IMR-90 (cell line): ENCODE measurements at regions not wholly inside any gene's neighbourhood (a gene's known extent, or its start where the extent isn't known, plus 50 kb on each side); places are given as distances from the start of the nearest gene placed in this dataset.

Source experiments
- ATAC-seq: fragments of 200-7000 bp; cut with Tn5 transposase; 2 replicates; pipeline ENCODE4 v1.9.1; 2020; ENCODE audit warnings: low read depth, mild to moderate bottlenecking, moderate library complexity
- BruUV-seq: library from RNA; stranded (reverse); fragments of 400-500 nt; replicated peaks from 2 replicates; lab custom pipeline; 2021; lab: Mats Ljungman, UMichigan
- CTCF ChIA-PET: fragments of 300-600 bp; formaldehyde crosslinking; extraction: SDS; loops from one replicate; lab custom pipeline; 2021; ENCODE audit warnings: antibody characterized with exemption; lab: Yijun Ruan, JAX
- POLR2A ChIA-PET: fragments of 300-600 bp; sonication (Branson Sonifier 250); formaldehyde crosslinking; loops from one replicate; lab custom pipeline; 2022; ENCODE audit warnings: antibody characterized with exemption; ENCODE audit not compliant: unreplicated experiment; lab: Charles Lee
- DNase-seq: peaks from one replicate; pipeline ENCODE4 v3.0.0; 2013
- H2AFZ ChIP-seq: replicated peaks from 2 replicates; pipeline ENCODE3; 2013; ENCODE audit warnings: low read length, mild to moderate bottlenecking; ENCODE audit not compliant: poor library complexity
- H2AK5ac ChIP-seq: 2 replicates; pipeline ENCODE4 v1.6.1; 2013; ENCODE audit warnings: low read depth, low read length, inconsistent platforms
- H2AK9ac ChIP-seq: replicated peaks from 2 replicates; pipeline ENCODE3; 2013; ENCODE audit warnings: mild to moderate bottlenecking, low read depth, low read length, moderate library complexity; ENCODE audit not compliant: poor library complexity
- H2BK120ac ChIP-seq: 2 replicates; pipeline ENCODE4 v1.6.1; 2013; ENCODE audit warnings: low read depth, low read length, inconsistent platforms
- H2BK15ac ChIP-seq: 3 replicates; pipeline ENCODE4 v1.6.1; 2013; ENCODE audit warnings: low read depth, low read length, inconsistent platforms
- H2BK20ac ChIP-seq: 2 replicates; pipeline ENCODE4 v1.6.1; 2013; ENCODE audit warnings: low read depth, mild to moderate bottlenecking, inconsistent platforms, low read length, moderate library complexity
- H2BK5ac ChIP-seq: 2 replicates; pipeline ENCODE4 v1.6.1; 2013; ENCODE audit warnings: mild to moderate bottlenecking, low read depth, low read length, inconsistent platforms; ENCODE audit not compliant: poor library complexity, severe bottlenecking
- H3K14ac ChIP-seq: replicated peaks from 2 replicates; pipeline ENCODE4 v1.6.1; 2013; ENCODE audit warnings: low read depth, low read length, inconsistent platforms
- H3K18ac ChIP-seq: 2 replicates; pipeline ENCODE4 v1.6.1; 2013; ENCODE audit warnings: low read depth, low read length, control low read depth
- H3K23ac ChIP-seq: 2 replicates; pipeline ENCODE4 v1.6.1; 2013; ENCODE audit warnings: low read depth, low read length, inconsistent platforms
- H3K27ac ChIP-seq: 2 replicates; pipeline ENCODE4 v1.5.1; 2013; ENCODE audit warnings: mild to moderate bottlenecking, control low read depth, low read length; ENCODE audit not compliant: insufficient read depth
- H3K27me3 ChIP-seq: 2 replicates; pipeline ENCODE4 v1.6.1; 2013; ENCODE audit warnings: low read length; ENCODE audit not compliant: control insufficient read depth, insufficient read depth
- H3K36me3 ChIP-seq: 2 replicates; pipeline ENCODE4 v1.6.1; 2013; ENCODE audit warnings: low read length, mixed read lengths; ENCODE audit not compliant: control insufficient read depth, insufficient read depth
- H3K4ac ChIP-seq: 2 replicates; pipeline ENCODE4 v1.6.1; 2013; ENCODE audit warnings: low read depth, low read length, inconsistent platforms
- H3K4me1 ChIP-seq: 2 replicates; pipeline ENCODE4 v1.6.1; 2013; ENCODE audit warnings: low read length, mixed read lengths; ENCODE audit not compliant: control insufficient read depth, insufficient read depth
- H3K4me2 ChIP-seq: 2 replicates; pipeline ENCODE4 v1.6.1; 2013; ENCODE audit warnings: low read depth, mild to moderate bottlenecking, control low read depth, low read length, moderate library complexity
- H3K4me3 ChIP-seq: 2 replicates; pipeline ENCODE4 v1.5.1; 2013; ENCODE audit warnings: low read depth, mild to moderate bottlenecking, control low read depth, low read length, moderate library complexity; ENCODE audit not compliant: insufficient read depth
- H3K56ac ChIP-seq: 2 replicates; pipeline ENCODE4 v1.6.1; 2013; ENCODE audit warnings: low read length, inconsistent platforms; ENCODE audit not compliant: insufficient read depth; ENCODE audit errors: extremely low read depth
- H3K79me1 ChIP-seq, 2 experiments: 2 replicates each; pipeline ENCODE4 v1.6.1; 2013; ENCODE audit warnings: low read length in 2 of 2, inconsistent platforms in 1 of 2, low read depth in 1 of 2
- H3K9ac ChIP-seq: 2 replicates; pipeline ENCODE4 v1.6.1; 2013; ENCODE audit warnings: low read depth, low read length, control low read depth
- H3K9me1 ChIP-seq: 2 replicates; pipeline ENCODE4 v1.6.1; 2013; ENCODE audit warnings: low read length, inconsistent platforms; ENCODE audit not compliant: insufficient read depth
- H3K9me3 ChIP-seq: 2 replicates; pipeline ENCODE4 v1.6.1; 2013; ENCODE audit warnings: low read length; ENCODE audit not compliant: control insufficient read depth, insufficient read depth
- H4K20me1 ChIP-seq: 2 replicates; pipeline ENCODE4 v1.6.1; 2013; ENCODE audit warnings: low read length, inconsistent platforms; ENCODE audit not compliant: insufficient read depth
- H4K5ac ChIP-seq: 2 replicates; pipeline ENCODE4 v1.6.1; 2013; ENCODE audit warnings: mild to moderate bottlenecking, low read depth, low read length, control low read depth
- H4K8ac ChIP-seq, 2 experiments: 2 replicates each; pipeline ENCODE4 v1.6.1; 2013; ENCODE audit warnings: low read depth in 2 of 2, low read length in 2 of 2, control low read depth in 1 of 2, inconsistent platforms in 1 of 2
- H4K91ac ChIP-seq: 2 replicates; pipeline ENCODE4 v1.6.1; 2013; ENCODE audit warnings: low read depth, low read length, inconsistent platforms; ENCODE audit not compliant: insufficient read depth
- CEBPB ChIP-seq: IDR thresholded peaks from 2 replicates; pipeline ENCODE4 v1.6.1; 2012; ENCODE audit warnings: low read depth, low read length, improper control_type of control experiment
- MAFK ChIP-seq: IDR thresholded peaks from 2 replicates; pipeline ENCODE4 v1.6.1; 2012; ENCODE audit warnings: low read depth, low read length, improper control_type of control experiment
- POLR2A ChIP-seq: IDR thresholded peaks from 2 replicates; pipeline ENCODE4 v1.6.1; 2012; ENCODE audit warnings: mild to moderate bottlenecking, low read depth, low read length
- RCOR1 ChIP-seq: IDR thresholded peaks from 2 replicates; pipeline ENCODE4 v1.6.1; 2012; ENCODE audit warnings: mild to moderate bottlenecking, low read length, improper control_type of control experiment; ENCODE audit not compliant: insufficient replicate concordance
- WGBS, 2 experiments: methylation state at CpG; one replicate each; pipeline versions ENCODE4 v1.1.5 to v1.1.7; 2013; ENCODE audit warnings: missing lambda C conversion rate in 2 of 2; ENCODE audit not compliant: insufficient read length in 1 of 2; ENCODE audit errors: extremely low coverage in 2 of 2; 5-methylcytosine and 5-hydroxymethylcytosine counted together
- dilution Hi-C: fragments of 300-500 bp; cut with HindIII; formaldehyde crosslinking; loops from one replicate; pipeline ENCODE4 v1.14.3; 2018; ENCODE audit warnings: low sequenced_read_pairs; ENCODE audit not compliant: unreplicated experiment
- in situ Hi-C: fragments of 300-500 bp; cut with MboI; formaldehyde crosslinking; loops from 3 replicates; pipeline ENCODE4 v1.14.3; 2019; ENCODE audit warnings: low sequenced_read_pairs, inconsistent platforms, mixed read lengths
- intact Hi-C: fragments of 100-400 bp; cut with micrococcal nuclease; formaldehyde crosslinking; loops from 2 replicates; pipeline ENCODE4 v1.10.0; 2022
- TF ChIP-seq, protein P1 (sequence below): fragments of 150-350 bp; IDR thresholded peaks from 2 replicates; pipeline ENCODE4 v1.6.1; 2016; ENCODE audit warnings: low read depth, mild to moderate bottlenecking, low read length, moderate library complexity, borderline replicate concordance
- TF ChIP-seq, protein P2 (sequence below): conservative IDR thresholded peaks from 2 replicates; pipeline ENCODE4 v1.5.1; 2012; ENCODE audit warnings: mild to moderate bottlenecking, low read depth, low read length, improper control_type of control experiment

DNA sequence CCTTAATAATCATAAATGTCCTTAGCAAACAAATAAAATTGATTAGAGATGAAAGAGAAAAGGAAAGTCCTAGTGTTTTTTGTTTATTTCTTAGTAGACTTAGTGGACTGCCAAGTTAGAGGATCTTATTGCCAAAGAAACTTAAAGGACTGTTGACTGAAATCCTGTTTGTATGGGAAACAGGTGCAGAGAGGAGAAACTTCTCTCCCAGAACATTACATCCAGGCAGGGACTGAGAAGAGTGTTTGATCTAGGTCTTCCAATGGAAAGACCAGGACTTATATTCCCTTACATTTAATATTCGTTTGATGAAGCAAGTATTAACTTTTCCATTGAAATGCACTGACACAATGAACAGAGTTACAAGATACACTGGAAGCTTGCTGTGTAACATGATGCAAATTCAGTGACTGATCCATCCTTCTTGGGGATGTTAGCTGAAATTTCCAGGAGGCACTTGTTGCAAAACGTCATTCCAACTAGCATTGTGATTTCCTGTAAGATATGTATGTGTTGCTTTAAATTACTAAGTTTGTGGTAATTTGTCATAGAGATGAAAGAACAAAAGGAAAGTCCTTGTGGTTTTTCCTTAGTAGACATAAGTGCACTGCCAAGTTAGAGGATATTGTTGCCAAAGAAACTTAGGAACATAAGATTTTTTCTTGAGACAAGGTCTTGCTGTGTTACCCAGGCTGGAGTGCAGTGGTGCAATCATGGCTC is 505.6 kb downstream of the STIM2 start:
- H3K27ac ChIP-seq = no peak overlapping the region
- H4K20me1 ChIP-seq = no peaks in the 10 kb centered on the region
- dilution Hi-C loops (no loop called here), intact Hi-C loops (no loop called here), in situ Hi-C loops (no loop called here)
- H2AFZ ChIP-seq = no peak overlapping the region
- no CpG with 5 or more reads among the region's 2 CpGs for WGBS, 2 experiments
- H2AK5ac ChIP-seq = no peak overlapping the region
- H3K4me3 ChIP-seq = no peak overlapping the region
- BruUV-seq = no TSS peak
- H2AK9ac ChIP-seq = no peak overlapping the region
- H3K27me3 ChIP-seq = no peaks in the 10 kb centered on the region
- no peaks in the 10 kb centered on the region for H3K9me1 ChIP-seq
- TF ChIP-seq, protein P1, sequence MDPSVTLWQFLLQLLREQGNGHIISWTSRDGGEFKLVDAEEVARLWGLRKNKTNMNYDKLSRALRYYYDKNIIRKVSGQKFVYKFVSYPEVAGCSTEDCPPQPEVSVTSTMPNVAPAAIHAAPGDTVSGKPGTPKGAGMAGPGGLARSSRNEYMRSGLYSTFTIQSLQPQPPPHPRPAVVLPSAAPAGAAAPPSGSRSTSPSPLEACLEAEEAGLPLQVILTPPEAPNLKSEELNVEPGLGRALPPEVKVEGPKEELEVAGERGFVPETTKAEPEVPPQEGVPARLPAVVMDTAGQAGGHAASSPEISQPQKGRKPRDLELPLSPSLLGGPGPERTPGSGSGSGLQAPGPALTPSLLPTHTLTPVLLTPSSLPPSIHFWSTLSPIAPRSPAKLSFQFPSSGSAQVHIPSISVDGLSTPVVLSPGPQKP = no peak
- TF ChIP-seq RCOR1 = no peak
- TF ChIP-seq, protein P2, sequence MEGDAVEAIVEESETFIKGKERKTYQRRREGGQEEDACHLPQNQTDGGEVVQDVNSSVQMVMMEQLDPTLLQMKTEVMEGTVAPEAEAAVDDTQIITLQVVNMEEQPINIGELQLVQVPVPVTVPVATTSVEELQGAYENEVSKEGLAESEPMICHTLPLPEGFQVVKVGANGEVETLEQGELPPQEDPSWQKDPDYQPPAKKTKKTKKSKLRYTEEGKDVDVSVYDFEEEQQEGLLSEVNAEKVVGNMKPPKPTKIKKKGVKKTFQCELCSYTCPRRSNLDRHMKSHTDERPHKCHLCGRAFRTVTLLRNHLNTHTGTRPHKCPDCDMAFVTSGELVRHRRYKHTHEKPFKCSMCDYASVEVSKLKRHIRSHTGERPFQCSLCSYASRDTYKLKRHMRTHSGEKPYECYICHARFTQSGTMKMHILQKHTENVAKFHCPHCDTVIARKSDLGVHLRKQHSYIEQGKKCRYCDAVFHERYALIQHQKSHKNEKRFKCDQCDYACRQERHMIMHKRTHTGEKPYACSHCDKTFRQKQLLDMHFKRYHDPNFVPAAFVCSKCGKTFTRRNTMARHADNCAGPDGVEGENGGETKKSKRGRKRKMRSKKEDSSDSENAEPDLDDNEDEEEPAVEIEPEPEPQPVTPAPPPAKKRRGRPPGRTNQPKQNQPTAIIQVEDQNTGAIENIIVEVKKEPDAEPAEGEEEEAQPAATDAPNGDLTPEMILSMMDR = no peak
- TF ChIP-seq CEBPB = no peak
- no peak for TF ChIP-seq MAFK
- TF ChIP-seq POLR2A = no peak
- H3K14ac ChIP-seq = no peak overlapping the region
- no peak overlapping the region for H4K5ac ChIP-seq
- H2BK120ac ChIP-seq = no peak overlapping the region
- ChIA-PET POLR2A (no interaction called here), CTCF (no interaction called here)
- no peak overlapping the region for H4K91ac ChIP-seq
- H3K18ac ChIP-seq = no peak overlapping the region
- H4K8ac ChIP-seq = no peak overlapping the region
- H3K4me1 ChIP-seq = no peaks in the 10 kb centered on the region
- 0 out of 2 replicates have a peak, but pooled peaks cover 2% of the 10 kb centered on the region for H3K9me3 ChIP-seq
- H3K4me2 ChIP-seq = no peak overlapping the region
- no peak overlapping the region for H2BK20ac ChIP-seq
- H2BK5ac ChIP-seq = no peak overlapping the region
- H3K4ac ChIP-seq = no peak overlapping the region
- H3K9ac ChIP-seq = no peak overlapping the region
- no peak overlapping the region for H2BK15ac ChIP-seq
- H3K23ac ChIP-seq = no peak overlapping the region
- ATAC-seq = no peak
- no peaks in the 10 kb centered on the region for H3K36me3 ChIP-seq
- no peaks in the 10 kb centered on the region for H3K79me1 ChIP-seq
- no peak overlapping the region for H3K56ac ChIP-seq
- no peak for DNase-seq
